GM10266 (cell line): ENCODE measurements at regions not wholly inside any gene's neighbourhood (a gene's known extent, or its start where the extent isn't known, plus 50 kb on each side); places are given as distances from the start of the nearest gene placed in this dataset.

Experiments used
- DNase-seq: peaks from one replicate; pipeline ENCODE4 v3.0.0; 2012; ENCODE audit errors: extremely low spot score
- TF ChIP-seq, protein P1 (sequence below): IDR thresholded peaks from 2 replicates; pipeline ENCODE4 v1.5.1; 2012; ENCODE audit warnings: mild to moderate bottlenecking, low read depth; ENCODE audit not compliant: control insufficient read depth, insufficient read depth; ENCODE audit errors: missing control alignments

DNA sequence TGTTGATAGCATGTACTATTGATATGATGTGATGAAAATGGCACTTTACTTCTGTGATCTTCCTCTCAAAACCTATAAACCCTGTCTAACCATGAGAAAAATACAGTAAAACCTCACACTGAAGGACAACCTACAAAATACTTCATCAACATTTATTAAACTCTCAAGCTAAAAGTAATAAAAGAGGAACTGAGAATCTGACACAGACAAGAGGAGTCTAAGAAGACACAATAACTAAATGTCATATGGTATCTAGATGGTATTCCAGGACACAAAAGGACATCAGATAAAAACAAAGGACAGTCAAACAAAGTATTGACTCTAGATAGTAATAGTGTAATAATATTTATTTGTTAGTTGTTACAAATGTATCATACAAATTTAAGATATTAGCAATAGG lies 655.3 kb downstream of the SH3BGRL start:
- no peak for DNase-seq
- TF ChIP-seq, protein P1, sequence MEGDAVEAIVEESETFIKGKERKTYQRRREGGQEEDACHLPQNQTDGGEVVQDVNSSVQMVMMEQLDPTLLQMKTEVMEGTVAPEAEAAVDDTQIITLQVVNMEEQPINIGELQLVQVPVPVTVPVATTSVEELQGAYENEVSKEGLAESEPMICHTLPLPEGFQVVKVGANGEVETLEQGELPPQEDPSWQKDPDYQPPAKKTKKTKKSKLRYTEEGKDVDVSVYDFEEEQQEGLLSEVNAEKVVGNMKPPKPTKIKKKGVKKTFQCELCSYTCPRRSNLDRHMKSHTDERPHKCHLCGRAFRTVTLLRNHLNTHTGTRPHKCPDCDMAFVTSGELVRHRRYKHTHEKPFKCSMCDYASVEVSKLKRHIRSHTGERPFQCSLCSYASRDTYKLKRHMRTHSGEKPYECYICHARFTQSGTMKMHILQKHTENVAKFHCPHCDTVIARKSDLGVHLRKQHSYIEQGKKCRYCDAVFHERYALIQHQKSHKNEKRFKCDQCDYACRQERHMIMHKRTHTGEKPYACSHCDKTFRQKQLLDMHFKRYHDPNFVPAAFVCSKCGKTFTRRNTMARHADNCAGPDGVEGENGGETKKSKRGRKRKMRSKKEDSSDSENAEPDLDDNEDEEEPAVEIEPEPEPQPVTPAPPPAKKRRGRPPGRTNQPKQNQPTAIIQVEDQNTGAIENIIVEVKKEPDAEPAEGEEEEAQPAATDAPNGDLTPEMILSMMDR = no peak

DNA sequence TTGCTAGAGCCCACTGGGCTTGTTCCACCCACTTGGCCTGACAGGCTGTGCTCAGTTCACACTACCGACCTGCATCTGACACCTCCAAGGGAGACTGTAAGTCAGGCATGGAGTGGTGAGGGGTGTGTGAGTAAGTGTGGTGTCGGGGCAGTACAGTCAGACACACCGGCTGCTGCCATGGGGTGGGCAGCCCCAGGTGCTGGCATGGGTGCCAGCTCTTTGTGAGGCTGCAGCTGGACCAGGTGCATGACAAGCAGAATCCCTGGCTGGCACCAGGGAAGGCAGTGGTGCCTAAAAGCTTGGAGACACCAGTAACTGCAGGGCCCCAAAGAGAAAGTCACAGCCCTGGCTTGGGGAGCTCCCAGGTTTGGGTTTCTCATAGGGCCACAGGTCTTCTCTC lies 665.0 kb downstream of the SH3BGRL start:
- no peak for DNase-seq
- TF ChIP-seq, protein P1 = no peak

DNA sequence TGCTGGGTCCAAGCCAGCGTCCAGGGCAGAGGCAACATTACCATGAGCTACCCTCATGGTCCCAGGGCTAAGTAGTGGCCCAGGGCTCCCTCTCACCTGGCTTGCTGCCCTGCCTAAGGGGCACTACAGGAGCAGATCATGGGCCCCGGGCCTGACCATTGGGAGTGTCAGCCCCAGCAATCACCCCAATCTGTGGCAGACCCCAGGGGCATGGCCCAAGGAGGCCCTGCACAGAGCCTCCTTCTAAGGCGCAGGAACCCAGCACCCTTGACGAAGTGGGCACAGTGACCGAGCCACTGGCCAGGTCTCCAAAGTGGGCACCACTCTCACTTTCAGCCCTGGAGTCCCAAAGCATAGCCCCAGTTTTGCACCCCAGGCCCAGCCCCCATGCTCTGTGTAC lies 667.1 kb downstream of the SH3BGRL start:
- TF ChIP-seq, protein P1 = no peak
- no peak for DNase-seq

- TF ChIP-seq, protein P1 = no peak
- no peak for DNase-seq
Measured at GRCh38 chrX:81874807-81875206, 672.9 kb downstream of the SH3BGRL start.

GRCh38 chrX:81875800-81876199 lies 673.9 kb downstream of the SH3BGRL start:
- TF ChIP-seq, protein P1 = no peak
- no peak for DNase-seq

DNA sequence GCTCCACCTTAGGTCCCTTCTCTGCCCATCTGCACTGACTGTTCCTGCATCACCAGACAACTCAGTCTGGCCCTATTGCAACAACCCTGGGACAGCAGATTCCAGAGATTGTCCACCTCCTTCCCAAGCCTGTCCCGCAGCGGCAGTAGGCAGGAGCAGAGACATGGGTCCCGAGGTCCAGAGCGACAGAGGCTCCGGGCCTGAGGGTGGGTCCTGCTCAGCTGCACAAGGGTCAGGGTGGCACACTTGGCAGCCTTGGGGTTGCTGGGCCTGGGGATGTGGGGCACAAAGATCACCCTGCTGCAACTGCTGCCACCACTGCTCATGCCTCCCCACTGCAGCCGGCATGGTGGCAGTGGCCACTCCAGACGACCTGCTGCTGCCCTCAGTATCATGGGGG lies 674.5 kb downstream of the SH3BGRL start:
- DNase-seq = no peak
- TF ChIP-seq, protein P1 = no peak

GRCh38 chrX:81890521-81890920 lies 688.6 kb downstream of the SH3BGRL start:
- TF ChIP-seq, protein P1 = no peak
- no peak for DNase-seq
